AG04450 (cell line): ENCODE measurements at regions not wholly inside any gene's neighbourhood (a gene's known extent, or its start where the extent isn't known, plus 50 kb on each side); places are given as distances from the start of the nearest gene placed in this dataset.

Experiments used
- CTCF ChIA-PET: fragments of 300-600, 350-600 bp; formaldehyde crosslinking; extraction: SDS; loops from one replicate; lab custom pipeline; 2022; ENCODE audit warnings: antibody characterized with exemption, inconsistent platforms; lab: Charles Lee
- POLR2A ChIA-PET: fragments of 350-600 bp; formaldehyde crosslinking; extraction: SDS; loops from one replicate; lab custom pipeline; 2021; ENCODE audit warnings: antibody characterized with exemption, inconsistent platforms; lab: Yijun Ruan, JAX
- DNase-seq: peaks from one replicate; pipeline ENCODE4 v3.0.0-alpha.2; 2011; ENCODE audit warnings: low read depth, low spot score
- H3K27ac ChIP-seq: one replicate; pipeline ENCODE4 v1.5.1; 2012; ENCODE audit warnings: low read depth, low read length, control low read depth
- H3K27me3 ChIP-seq: one replicate; pipeline ENCODE4 v1.6.0; 2012; ENCODE audit warnings: low read length; ENCODE audit not compliant: control insufficient read depth, insufficient read depth
- H3K4me3 ChIP-seq: 2 replicates; pipeline ENCODE4 v1.5.1; 2011; ENCODE audit warnings: mild to moderate bottlenecking, low read depth, low read length, control low read depth
- H3K9me3 ChIP-seq: 2 replicates; pipeline ENCODE4 v1.5.1; 2012; ENCODE audit warnings: low read length; ENCODE audit not compliant: control insufficient read depth, insufficient read depth
- TF ChIP-seq, protein P1 (sequence below): IDR thresholded peaks from 2 replicates; pipeline ENCODE4 v1.5.1; 2011; ENCODE audit warnings: low read depth, low read length, control low read depth, inconsistent platforms

DNA sequence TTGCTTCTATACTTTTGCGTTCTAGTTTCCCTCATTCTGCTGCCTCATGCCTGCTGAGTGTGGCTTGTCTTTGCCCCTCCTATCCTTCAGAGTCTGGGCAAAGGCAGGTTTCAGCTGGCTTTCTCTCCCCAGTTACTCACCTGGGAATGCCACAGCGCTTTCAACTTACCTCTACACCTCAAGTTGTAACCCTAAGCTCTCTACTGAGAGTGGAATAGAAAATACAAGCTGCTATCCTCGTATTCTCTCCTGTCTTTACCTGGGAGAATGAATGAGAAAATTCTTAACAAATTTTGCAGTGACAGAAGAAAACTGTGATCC lies 316.3 kb upstream of the KLF12 start:
- DNase-seq: no peak
- ChIA-PET POLR2A (no interaction called here), CTCF (no interaction called here)

DNA sequence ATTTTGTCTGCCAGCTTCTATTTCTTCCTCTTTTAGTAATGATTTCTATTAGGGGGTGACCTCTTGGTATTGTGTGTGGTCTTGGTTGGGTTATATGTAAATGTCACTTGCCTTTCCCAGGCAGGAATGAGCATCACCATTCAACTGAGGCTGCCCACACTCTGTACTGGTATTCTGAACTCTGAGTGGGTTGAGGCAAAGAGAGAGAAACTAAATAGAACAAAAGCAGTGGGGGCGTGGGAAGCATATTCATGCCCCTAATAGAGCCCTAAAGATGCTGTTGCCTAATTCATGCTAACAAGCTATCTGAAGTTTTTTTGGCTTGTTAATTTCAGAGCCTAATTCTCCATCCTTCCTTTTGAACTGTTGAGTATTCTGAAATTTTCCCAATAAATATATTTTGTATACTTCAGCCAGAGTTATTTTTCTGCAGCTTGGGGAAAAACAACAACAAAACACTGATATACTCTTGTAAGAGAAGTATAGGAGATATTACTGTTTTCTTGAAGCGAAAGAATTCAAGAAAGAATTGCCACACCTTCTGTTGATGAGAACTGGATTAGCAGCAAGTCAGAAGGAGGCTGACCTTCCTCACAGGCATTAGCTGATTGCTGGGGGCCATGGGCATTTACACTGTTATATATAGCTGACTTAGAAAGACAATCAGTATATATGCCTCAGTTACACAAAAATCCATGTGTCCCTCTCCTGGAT lies 315.8 kb upstream of the KLF12 start:
- Histone ChIP-seq H3K27me3 (no peaks in the 10 kb centered on the region), H3K4me3 (no peak overlapping the region), H3K9me3 (no peaks in the 10 kb centered on the region), H3K27ac (no peak overlapping the region)
- no peak for DNase-seq
- POLR2A ChIA-PET: no interaction called here
- CTCF ChIA-PET: no interaction called here
- TF ChIP-seq, protein P1, sequence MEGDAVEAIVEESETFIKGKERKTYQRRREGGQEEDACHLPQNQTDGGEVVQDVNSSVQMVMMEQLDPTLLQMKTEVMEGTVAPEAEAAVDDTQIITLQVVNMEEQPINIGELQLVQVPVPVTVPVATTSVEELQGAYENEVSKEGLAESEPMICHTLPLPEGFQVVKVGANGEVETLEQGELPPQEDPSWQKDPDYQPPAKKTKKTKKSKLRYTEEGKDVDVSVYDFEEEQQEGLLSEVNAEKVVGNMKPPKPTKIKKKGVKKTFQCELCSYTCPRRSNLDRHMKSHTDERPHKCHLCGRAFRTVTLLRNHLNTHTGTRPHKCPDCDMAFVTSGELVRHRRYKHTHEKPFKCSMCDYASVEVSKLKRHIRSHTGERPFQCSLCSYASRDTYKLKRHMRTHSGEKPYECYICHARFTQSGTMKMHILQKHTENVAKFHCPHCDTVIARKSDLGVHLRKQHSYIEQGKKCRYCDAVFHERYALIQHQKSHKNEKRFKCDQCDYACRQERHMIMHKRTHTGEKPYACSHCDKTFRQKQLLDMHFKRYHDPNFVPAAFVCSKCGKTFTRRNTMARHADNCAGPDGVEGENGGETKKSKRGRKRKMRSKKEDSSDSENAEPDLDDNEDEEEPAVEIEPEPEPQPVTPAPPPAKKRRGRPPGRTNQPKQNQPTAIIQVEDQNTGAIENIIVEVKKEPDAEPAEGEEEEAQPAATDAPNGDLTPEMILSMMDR: no peak

More for the DNA sequence above, 316.3 kb upstream of the KLF12 start:
- Histone ChIP-seq H3K9me3 (no peaks in the 10 kb centered on the region), H3K27me3 (no peaks in the 10 kb centered on the region), H3K27ac (no peak overlapping the region), H3K4me3 (no peak overlapping the region)
- TF ChIP-seq, protein P1: no peak

DNA sequence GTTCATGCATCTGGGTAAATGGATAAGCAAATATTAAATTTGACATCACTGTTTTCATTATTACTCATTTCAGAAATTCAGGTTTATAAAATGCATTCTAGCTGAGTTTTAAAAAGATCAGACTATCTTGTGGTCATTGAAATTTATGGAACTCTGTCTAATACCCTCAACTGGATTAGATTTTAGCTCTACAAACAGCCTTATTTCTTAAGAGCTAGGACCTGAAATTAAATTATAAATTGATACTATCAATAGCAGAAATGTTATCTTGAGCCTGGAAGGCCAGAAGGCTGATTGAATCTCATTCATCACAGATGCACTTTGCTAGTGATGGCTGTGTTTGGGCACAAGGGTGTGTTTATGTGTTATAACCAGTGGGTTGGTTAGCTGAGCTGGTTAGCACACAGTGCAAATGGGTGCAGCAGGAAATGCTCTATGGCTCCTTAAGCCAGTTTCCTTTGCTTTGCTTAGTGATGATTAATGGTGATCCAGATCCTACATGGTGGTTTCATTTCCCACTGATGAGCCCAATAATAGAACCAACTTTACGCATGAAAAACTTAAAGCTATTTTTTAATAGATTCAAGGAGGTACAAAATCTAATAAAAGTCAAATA lies 310.8 kb upstream of the KLF12 start:
- CTCF ChIA-PET: no interaction called here
- POLR2A ChIA-PET: no interaction called here

DNA sequence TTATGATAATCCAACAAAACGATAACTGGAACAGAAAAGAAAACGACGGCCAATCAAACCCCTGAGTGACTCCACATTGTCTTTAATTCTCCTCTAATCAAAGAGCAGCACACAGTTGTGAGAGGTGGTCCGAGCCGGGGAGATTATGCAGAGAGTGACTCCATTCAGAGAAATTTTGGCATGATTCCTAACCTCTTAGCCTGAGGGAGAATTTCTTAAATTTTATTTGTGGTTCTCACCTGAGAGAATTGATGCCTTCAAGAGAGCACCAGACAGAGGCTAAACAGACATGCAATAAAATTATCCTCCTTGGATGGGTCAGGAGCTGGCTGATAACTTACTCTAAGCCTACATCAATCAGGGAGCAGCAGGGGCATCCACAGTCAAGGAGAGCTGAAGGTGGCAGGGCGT lies 310.0 kb upstream of the KLF12 start:
- CTCF ChIA-PET: no interaction called here
- TF ChIP-seq, protein P1: no peak
- H3K27ac ChIP-seq: no peak overlapping the region

More for the DNA sequence above, 310.8 kb upstream of the KLF12 start:
- Histone ChIP-seq H3K27me3 (no peaks in the 10 kb centered on the region), H3K9me3 (no peaks in the 10 kb centered on the region), H3K4me3 (no peak overlapping the region), H3K27ac (no peak overlapping the region)
- DNase-seq: no peak
- TF ChIP-seq, protein P1: no peak

DNA sequence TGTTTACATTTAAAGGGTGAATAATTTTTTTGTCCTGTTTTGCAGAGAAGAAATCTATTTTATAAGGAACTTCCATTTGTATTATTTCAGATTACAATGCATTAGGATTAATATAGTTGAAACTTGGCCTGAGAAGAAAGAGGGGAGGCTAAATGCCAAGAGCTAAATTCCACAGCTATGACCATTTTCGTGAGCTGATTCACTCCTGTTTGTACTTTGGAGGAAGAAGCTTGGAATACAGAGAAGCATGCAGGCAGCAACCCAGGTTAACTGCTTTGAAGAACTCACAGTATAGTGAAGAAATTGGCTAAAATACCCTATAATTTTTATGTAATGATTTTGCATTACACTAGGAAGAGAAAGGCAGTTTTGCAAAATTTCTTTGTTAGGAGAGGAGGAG lies 309.4 kb upstream of the KLF12 start:
- H3K9me3 ChIP-seq: no peaks in the 10 kb centered on the region
- H3K27ac ChIP-seq: no peak overlapping the region
- H3K4me3 ChIP-seq: no peak overlapping the region
- H3K27me3 ChIP-seq: no peaks in the 10 kb centered on the region
- ChIA-PET POLR2A (interaction anchor here (0.9 kb wide), 1 partner anchor 119 kb away, joined by 3 read pairs; no protein-coding TSS in a partner anchor), CTCF (no interaction called here)
- TF ChIP-seq, protein P1: no peak
- DNase-seq: peak; percentile 60

More for the DNA sequence above, 310.0 kb upstream of the KLF12 start:
- no peak overlapping the region for H3K4me3 ChIP-seq
- no peak for DNase-seq
- POLR2A ChIA-PET: interaction anchor here (0.9 kb wide), 1 partner anchor 119 kb away, joined by 3 read pairs; no protein-coding TSS in a partner anchor
- H3K27me3 ChIP-seq: no peaks in the 10 kb centered on the region
- no peaks in the 10 kb centered on the region for H3K9me3 ChIP-seq
